GM12872 (cell line): ENCODE measurements at regions not wholly inside any gene's neighbourhood (a gene's known extent, or its start where the extent isn't known, plus 50 kb on each side); places are given as distances from the start of the nearest gene placed in this dataset.

ENCODE experiments used
- TF ChIP-seq, protein P1 (sequence below): IDR thresholded peaks from 3 replicates; pipeline ENCODE4 v1.5.1; 2011; ENCODE audit warnings: low read depth, mild to moderate bottlenecking, low read length, moderate library complexity; ENCODE audit not compliant: insufficient read depth

GRCh38 chr12:74646831-74647230 lies 109.2 kb downstream of the ATXN7L3B start:
- TF ChIP-seq, protein P1, sequence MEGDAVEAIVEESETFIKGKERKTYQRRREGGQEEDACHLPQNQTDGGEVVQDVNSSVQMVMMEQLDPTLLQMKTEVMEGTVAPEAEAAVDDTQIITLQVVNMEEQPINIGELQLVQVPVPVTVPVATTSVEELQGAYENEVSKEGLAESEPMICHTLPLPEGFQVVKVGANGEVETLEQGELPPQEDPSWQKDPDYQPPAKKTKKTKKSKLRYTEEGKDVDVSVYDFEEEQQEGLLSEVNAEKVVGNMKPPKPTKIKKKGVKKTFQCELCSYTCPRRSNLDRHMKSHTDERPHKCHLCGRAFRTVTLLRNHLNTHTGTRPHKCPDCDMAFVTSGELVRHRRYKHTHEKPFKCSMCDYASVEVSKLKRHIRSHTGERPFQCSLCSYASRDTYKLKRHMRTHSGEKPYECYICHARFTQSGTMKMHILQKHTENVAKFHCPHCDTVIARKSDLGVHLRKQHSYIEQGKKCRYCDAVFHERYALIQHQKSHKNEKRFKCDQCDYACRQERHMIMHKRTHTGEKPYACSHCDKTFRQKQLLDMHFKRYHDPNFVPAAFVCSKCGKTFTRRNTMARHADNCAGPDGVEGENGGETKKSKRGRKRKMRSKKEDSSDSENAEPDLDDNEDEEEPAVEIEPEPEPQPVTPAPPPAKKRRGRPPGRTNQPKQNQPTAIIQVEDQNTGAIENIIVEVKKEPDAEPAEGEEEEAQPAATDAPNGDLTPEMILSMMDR, result no peak

DNA sequence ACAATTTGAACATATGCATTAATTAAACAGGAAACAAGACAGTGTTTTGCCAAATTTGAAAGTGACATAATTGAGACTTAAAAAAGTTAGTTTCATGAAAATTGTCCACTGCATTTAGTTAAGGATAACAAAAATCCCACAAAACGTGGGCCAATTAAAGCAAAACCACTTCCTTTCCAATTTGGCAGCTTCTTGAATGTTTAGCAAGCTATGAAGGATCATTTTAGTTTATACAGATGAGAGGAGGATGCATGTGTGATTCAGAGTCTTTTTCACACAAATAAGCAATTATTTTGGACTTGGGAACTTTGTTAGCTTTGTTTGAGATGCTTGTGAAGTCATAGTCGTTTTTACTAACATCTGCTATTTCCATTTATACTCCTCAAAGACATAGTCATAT lies 109.6 kb downstream of the ATXN7L3B start:
- TF ChIP-seq, protein P1, result no peak

DNA sequence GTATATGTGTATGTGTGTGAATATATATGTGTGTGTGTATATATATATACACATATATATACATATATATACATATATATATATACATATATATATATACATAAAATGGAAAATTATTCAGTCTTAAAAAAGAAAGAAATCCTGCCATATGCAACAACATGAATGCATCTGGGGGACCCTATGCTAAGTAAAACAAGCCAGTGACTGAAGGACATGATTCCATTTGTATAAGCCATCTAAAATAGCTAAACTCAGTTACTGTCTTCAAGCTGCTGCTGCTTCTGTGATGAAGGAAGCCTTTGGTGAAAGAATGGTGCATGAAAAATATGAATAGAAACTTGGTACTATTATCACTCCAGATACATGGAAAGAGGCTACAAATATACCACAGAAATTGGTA lies 118.6 kb downstream of the ATXN7L3B start:
- TF ChIP-seq, protein P1, result no peak

DNA sequence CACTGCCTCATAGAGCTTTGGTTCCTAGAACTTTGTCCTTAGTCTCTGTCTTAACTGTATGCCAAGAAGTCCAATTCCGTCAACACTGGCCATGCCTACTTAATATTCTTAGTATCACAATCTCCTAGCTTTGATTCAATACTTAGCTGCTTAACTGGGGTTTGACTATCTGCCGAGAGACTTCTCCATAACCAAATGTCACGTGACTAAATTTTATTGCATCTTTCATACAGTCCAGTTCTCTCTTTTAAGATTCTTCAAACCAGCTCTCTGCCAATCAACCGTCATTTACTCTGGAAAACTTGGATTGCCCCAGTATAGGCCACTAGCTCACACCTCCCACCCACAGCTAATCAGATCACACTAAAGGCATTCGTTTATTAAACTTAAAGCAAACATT lies 122.8 kb downstream of the ATXN7L3B start:
- TF ChIP-seq, protein P1, result no peak

GRCh38 chr12:74663958-74664357 lies 126.3 kb downstream of the ATXN7L3B start:
- TF ChIP-seq, protein P1, result no peak

GRCh38 chr12:74665690-74666089 lies 128.1 kb downstream of the ATXN7L3B start:
- TF ChIP-seq, protein P1, result no peak

GRCh38 chr12:74671421-74671820 lies 133.8 kb downstream of the ATXN7L3B start:
- TF ChIP-seq, protein P1, result no peak

DNA sequence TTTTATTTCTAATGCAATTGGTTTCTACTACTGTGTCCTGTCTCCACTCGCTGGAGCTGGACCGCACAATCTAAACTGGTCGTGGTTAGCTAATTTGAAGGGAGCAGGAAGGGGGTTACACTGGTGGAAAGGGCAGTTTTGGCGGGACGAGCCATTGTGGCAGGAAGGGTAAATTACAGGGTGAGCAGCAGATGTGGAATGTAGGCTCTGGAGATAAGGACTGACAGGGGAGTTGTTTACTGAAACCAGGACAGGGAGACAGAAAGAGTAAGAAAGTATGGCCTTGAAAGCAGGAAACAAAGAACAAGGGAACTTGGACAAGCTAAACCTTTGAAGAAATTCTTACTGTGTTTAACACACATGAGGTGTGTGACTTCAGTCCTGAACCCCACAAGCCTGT lies 147.8 kb downstream of the ATXN7L3B start:
- TF ChIP-seq, protein P1, result no peak
